ENCODE measurements at regions not wholly inside any gene's neighbourhood (a gene's known extent, or its start where the extent isn't known, plus 50 kb on each side); places are given as distances from the start of the nearest gene placed in this dataset.

GRCh38 chr20:60486315-60486714 lies 528.1 kb downstream of the CDH26 start:
- no peak for DNase-seq

GRCh38 chr20:60486937-60487336 lies 528.7 kb downstream of the CDH26 start:
- no peak for DNase-seq

- no peak for DNase-seq
These were observed 532.2 kb downstream of the CDH26 start for GRCh38 chr20:60490217-60491050.

GRCh38 chr20:60491051-60491581 lies 532.9 kb downstream of the CDH26 start:
- DNase-seq, result no peak

- DNase-seq, result no peak
These were observed 536.3 kb downstream of the CDH26 start for GRCh38 chr20:60494476-60494875.

GRCh38 chr20:60497298-60498035 lies 539.2 kb downstream of the CDH26 start:
- no peak for DNase-seq

- DNase-seq, result no peak
These were observed 541.9 kb downstream of the CDH26 start for GRCh38 chr20:60500038-60500701.

GRCh38 chr20:60501048-60501447 lies 542.8 kb downstream of the CDH26 start:
- DNase-seq, result no peak

- no peak for DNase-seq
These were observed 544.7 kb downstream of the CDH26 start for GRCh38 chr20:60502881-60503280.

- DNase-seq, result no peak
These were observed 547.2 kb downstream of the CDH26 start for GRCh38 chr20:60505423-60505822.

- DNase-seq, result no peak
These were observed 547.8 kb downstream of the CDH26 start for GRCh38 chr20:60506061-60506460.

GRCh38 chr20:60507087-60507694 lies 549.0 kb downstream of the CDH26 start:
- no peak for DNase-seq

GRCh38 chr20:60509407-60509806 lies 551.2 kb downstream of the CDH26 start:
- no peak for DNase-seq

GRCh38 chr20:60510356-60510755 lies 552.1 kb downstream of the CDH26 start:
- no peak for DNase-seq

- DNase-seq, result no peak
These were observed 554.2 kb downstream of the CDH26 start for GRCh38 chr20:60512443-60512842.

- no peak for DNase-seq
These were observed 554.9 kb downstream of the CDH26 start for GRCh38 chr20:60513141-60513540.

GRCh38 chr20:60516442-60516841 lies 558.2 kb downstream of the CDH26 start:
- DNase-seq, result no peak

GRCh38 chr20:60518022-60518421 lies 559.8 kb downstream of the CDH26 start:
- DNase-seq, result no peak

GRCh38 chr20:60525397-60525796 lies 567.2 kb downstream of the CDH26 start:
- DNase-seq, result no peak

- no peak for DNase-seq
These were observed 569.4 kb downstream of the CDH26 start for GRCh38 chr20:60527656-60528055.

- no peak for DNase-seq
These were observed 569.9 kb downstream of the CDH26 start for GRCh38 chr20:60528141-60528540.

GRCh38 chr20:60529149-60529548 lies 570.9 kb downstream of the CDH26 start:
- DNase-seq, result no peak

- DNase-seq, result no peak
These were observed 577.0 kb downstream of the CDH26 start for GRCh38 chr20:60535211-60535610.
